ENCODE measurements at regions not wholly inside any gene's neighbourhood (a gene's known extent, or its start where the extent isn't known, plus 50 kb on each side); places are given as distances from the start of the nearest gene placed in this dataset.

DNA sequence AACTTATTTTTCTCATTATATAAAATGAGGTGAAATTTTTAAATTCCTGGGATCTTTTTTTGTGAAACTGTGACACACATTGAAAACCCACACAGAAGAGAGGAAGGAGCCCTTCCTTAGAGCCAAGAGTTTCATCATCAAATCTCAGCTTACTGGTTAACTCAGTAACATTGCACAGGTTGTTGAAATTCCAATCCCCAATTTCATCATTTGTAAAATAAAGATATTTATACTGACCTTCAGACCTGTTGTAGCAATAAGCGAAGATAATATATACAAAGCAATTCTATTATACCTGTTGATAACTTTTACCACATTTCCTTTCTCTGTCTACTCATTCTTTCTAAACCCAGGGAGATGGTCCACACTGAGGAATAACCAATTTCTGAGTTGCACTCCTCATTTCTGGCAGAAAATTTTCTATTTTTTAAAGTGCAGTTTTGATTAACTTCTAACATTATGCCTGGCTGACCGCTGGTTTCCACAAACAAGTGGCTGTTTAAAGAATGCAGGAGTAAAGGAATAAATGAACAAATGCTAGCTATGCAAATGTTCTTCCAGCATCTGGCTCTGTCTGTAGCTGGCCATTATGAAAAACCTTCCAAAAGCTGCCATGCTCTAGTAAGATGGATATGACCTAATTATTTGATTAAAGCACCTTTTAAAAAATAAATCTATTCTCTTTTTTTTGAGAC is 105.7 kb upstream of the LINC00305 start:
- Histone ChIP-seq H2AK5ac (ENCODE audit: insufficient read length, low read length) (no peak overlapping the region), H4K20me1 (ENCODE audit: control insufficient read depth, insufficient read depth, insufficient read length) (no peaks in the 10 kb centered on the region), H3K23me2 (ENCODE audit: insufficient read length, low read depth, low read length, poor library complexity, severe bottlenecking) (no peaks in the 10 kb centered on the region), H4K91ac (ENCODE audit: insufficient read length, low read depth, low read length) (no peak overlapping the region), H2BK5ac (ENCODE audit: insufficient read length, low read length) (no peak overlapping the region), H3K27ac (ENCODE audit: insufficient read length, low read depth, low read length) (no peak overlapping the region), H2BK15ac (ENCODE audit: low read depth, low read length) (no peak overlapping the region), H3K56ac (ENCODE audit: insufficient read length, low read depth, low read length) (no peak overlapping the region), H3K27me3 (ENCODE audit: insufficient read depth, low read length) (no peaks in the 10 kb centered on the region), H3K4me1 (ENCODE audit: insufficient read depth, low read length) (no peaks in the 10 kb centered on the region), H2BK12ac (ENCODE audit: insufficient read length, low read depth, low read length) (no peak overlapping the region), H3K4me2 (ENCODE audit: insufficient read depth, insufficient read length, low read length) (no peak overlapping the region), H3T11ph (ENCODE audit: low read length) (no peak overlapping the region), H3K9ac (ENCODE audit: extremely low read depth, insufficient read length, low read length) (no peak overlapping the region), H3K18ac (ENCODE audit: insufficient read length, low read depth, low read length) (no peak overlapping the region), H3K9me3 (ENCODE audit: control insufficient read depth, low read depth, low read length) (no peaks in the 10 kb centered on the region), H2AFZ (ENCODE audit: low read length) (no peak overlapping the region), H3K79me1 (ENCODE audit: insufficient read depth, low read depth, low read length, poor library complexity, severe bottlenecking) (no peaks in the 10 kb centered on the region), H2BK120ac (ENCODE audit: low read depth, low read length, poor library complexity, severe bottlenecking) (no peak overlapping the region), H3K14ac (ENCODE audit: insufficient read depth, low read length) (no peak overlapping the region), H3K4ac (ENCODE audit: low read depth, low read length) (no peak overlapping the region), H4K5ac (ENCODE audit: insufficient read length, low read depth, low read length) (no peak overlapping the region), H3K79me2 (ENCODE audit: insufficient read depth, low read length) (no peaks in the 10 kb centered on the region), H4K8ac (replicated peaks; ENCODE audit: insufficient read length, low read depth, low read length) (no peak overlapping the region), H3K23ac (ENCODE audit: insufficient read length, low read depth, low read length) (no peak overlapping the region), H2BK20ac (ENCODE audit: low read depth, low read length, poor library complexity, severe bottlenecking) (no peak overlapping the region)
- TF ChIP-seq, protein P1, sequence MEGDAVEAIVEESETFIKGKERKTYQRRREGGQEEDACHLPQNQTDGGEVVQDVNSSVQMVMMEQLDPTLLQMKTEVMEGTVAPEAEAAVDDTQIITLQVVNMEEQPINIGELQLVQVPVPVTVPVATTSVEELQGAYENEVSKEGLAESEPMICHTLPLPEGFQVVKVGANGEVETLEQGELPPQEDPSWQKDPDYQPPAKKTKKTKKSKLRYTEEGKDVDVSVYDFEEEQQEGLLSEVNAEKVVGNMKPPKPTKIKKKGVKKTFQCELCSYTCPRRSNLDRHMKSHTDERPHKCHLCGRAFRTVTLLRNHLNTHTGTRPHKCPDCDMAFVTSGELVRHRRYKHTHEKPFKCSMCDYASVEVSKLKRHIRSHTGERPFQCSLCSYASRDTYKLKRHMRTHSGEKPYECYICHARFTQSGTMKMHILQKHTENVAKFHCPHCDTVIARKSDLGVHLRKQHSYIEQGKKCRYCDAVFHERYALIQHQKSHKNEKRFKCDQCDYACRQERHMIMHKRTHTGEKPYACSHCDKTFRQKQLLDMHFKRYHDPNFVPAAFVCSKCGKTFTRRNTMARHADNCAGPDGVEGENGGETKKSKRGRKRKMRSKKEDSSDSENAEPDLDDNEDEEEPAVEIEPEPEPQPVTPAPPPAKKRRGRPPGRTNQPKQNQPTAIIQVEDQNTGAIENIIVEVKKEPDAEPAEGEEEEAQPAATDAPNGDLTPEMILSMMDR (conservative IDR thresholded peaks at IDR 0.05) = no peak
- no peak overlapping the region for H3K4me3 Mint-ChIP-seq
- no peaks in the 10 kb centered on the region for H3K27me3 Mint-ChIP-seq (ENCODE audit: low read depth)
- no peaks in the 10 kb centered on the region; a peak in 1 of 5 replicates for H3K9me3 Mint-ChIP-seq
- DNase-seq = no peak
- no peak overlapping the region for H3K27ac Mint-ChIP-seq
- no CpG with 5 or more reads among the region's 2 CpGs for WGBS (ENCODE audit: extremely low coverage, insufficient read length, low lambda C conversion rate)
- peaks cover 9 to 10% of the 10 kb centered on the region in 2 experiments for H3K4me1 Mint-ChIP-seq
- peaks cover 0 to 13% (median 0%) of the 10 kb centered on the region in 3 experiments; a peak in 2 of 7 replicates for H3K36me3 Mint-ChIP-seq (ENCODE audit: insufficient read depth in 1 of 3, low read depth in 3 of 3)
